ENCODE measurements at regions not wholly inside any gene's neighbourhood (a gene's known extent, or its start where the extent isn't known, plus 50 kb on each side); places are given as distances from the start of the nearest gene placed in this dataset.

GRCh38 chr13:85099245-85099644 is 700.0 kb downstream of the SLITRK6 start:
- CTCF ChIA-PET, result no interaction called here
- TF ChIP-seq EZH2 (IDR thresholded peaks at IDR 0.05; ENCODE audit: borderline replicate concordance, low read depth, low read length, poor library complexity, severe bottlenecking), result no peak
- no peak for TF ChIP-seq CTCF (conservative IDR thresholded peaks at IDR 0.05; ENCODE audit: low read depth, low read length)
- no TSS peak for BruUV-seq (replicated peaks)

GRCh38 chr13:85095418-85096272 is 703.6 kb downstream of the SLITRK6 start:
- Histone ChIP-seq H3K4me3 (ENCODE audit: low read depth, low read length, poor library complexity, severe bottlenecking) (no peak overlapping the region), H3K27ac (ENCODE audit: low read depth, low read length, poor library complexity, severe bottlenecking) (no peak overlapping the region), H3K4me1 (ENCODE audit: insufficient read depth, low read length, poor library complexity, severe bottlenecking) (no peaks in the 10 kb centered on the region), H3K9me3 (ENCODE audit: low read depth, low read length, poor library complexity, severe bottlenecking) (no peaks in the 10 kb centered on the region), H3K27me3 (replicated peaks; ENCODE audit: insufficient read depth, low read depth, low read length, poor library complexity) (no peaks in the 10 kb centered on the region), H3K36me3 (ENCODE audit: insufficient read depth, low read length, poor library complexity, severe bottlenecking) (no peaks in the 10 kb centered on the region)
- no peak for DNase-seq (ENCODE audit: low spot score)
- no TSS peak for BruUV-seq (replicated peaks)
- ChIA-PET POLR2A (ENCODE audit: low non-redundant PET) (no interaction called here), CTCF (no interaction called here)
- intact Hi-C loops (cut with micrococcal nuclease; ENCODE audit: unreplicated experiment), result no loop called here
- TF ChIP-seq EZH2 (IDR thresholded peaks at IDR 0.05; ENCODE audit: borderline replicate concordance, low read depth, low read length, poor library complexity, severe bottlenecking) (no peak), CTCF (conservative IDR thresholded peaks at IDR 0.05; ENCODE audit: low read depth, low read length) (no peak)

More at GRCh38 chr13:85099245-85099644, 700.0 kb downstream of the SLITRK6 start:
- Histone ChIP-seq H3K27ac (ENCODE audit: low read depth, low read length, poor library complexity, severe bottlenecking) (no peak overlapping the region), H3K4me3 (ENCODE audit: low read depth, low read length, poor library complexity, severe bottlenecking) (no peak overlapping the region), H3K27me3 (replicated peaks; ENCODE audit: insufficient read depth, low read depth, low read length, poor library complexity) (no peaks in the 10 kb centered on the region), H3K36me3 (ENCODE audit: insufficient read depth, low read length, poor library complexity, severe bottlenecking) (no peaks in the 10 kb centered on the region), H3K9me3 (ENCODE audit: low read depth, low read length, poor library complexity, severe bottlenecking) (no peaks in the 10 kb centered on the region), H3K4me1 (ENCODE audit: insufficient read depth, low read length, poor library complexity, severe bottlenecking) (no peaks in the 10 kb centered on the region)
- POLR2A ChIA-PET (ENCODE audit: low non-redundant PET), result no interaction called here
- intact Hi-C loops (cut with micrococcal nuclease; ENCODE audit: unreplicated experiment), result no loop called here
- no peak for DNase-seq (ENCODE audit: low spot score)

- CTCF ChIA-PET, result no interaction called here
- TF ChIP-seq CTCF (conservative IDR thresholded peaks at IDR 0.05; ENCODE audit: low read depth, low read length), result no peak
- TF ChIP-seq EZH2 (IDR thresholded peaks at IDR 0.05; ENCODE audit: borderline replicate concordance, low read depth, low read length, poor library complexity, severe bottlenecking), result no peak
- BruUV-seq (replicated peaks), result no TSS peak
- Histone ChIP-seq H3K27ac (ENCODE audit: low read depth, low read length, poor library complexity, severe bottlenecking) (no peak overlapping the region), H3K4me3 (ENCODE audit: low read depth, low read length, poor library complexity, severe bottlenecking) (no peak overlapping the region), H3K4me1 (ENCODE audit: insufficient read depth, low read length, poor library complexity, severe bottlenecking) (no peaks in the 10 kb centered on the region), H3K27me3 (replicated peaks; ENCODE audit: insufficient read depth, low read depth, low read length, poor library complexity) (no peaks in the 10 kb centered on the region), H3K36me3 (ENCODE audit: insufficient read depth, low read length, poor library complexity, severe bottlenecking) (no peaks in the 10 kb centered on the region), H3K9me3 (ENCODE audit: low read depth, low read length, poor library complexity, severe bottlenecking) (no peaks in the 10 kb centered on the region)
- no peak for DNase-seq (ENCODE audit: low spot score)
- intact Hi-C loops (cut with micrococcal nuclease; ENCODE audit: unreplicated experiment), result no loop called here
- POLR2A ChIA-PET (ENCODE audit: low non-redundant PET), result no interaction called here
Observed at GRCh38 chr13:85093808-85094207, 705.4 kb downstream of the SLITRK6 start.
